GM23338 (cell line): ENCODE measurements at regions not wholly inside any gene's neighbourhood (a gene's known extent, or its start where the extent isn't known, plus 50 kb on each side); places are given as distances from the start of the nearest gene placed in this dataset.
A peak's percentile ranks its signal among the peaks of the same experiment; 100 is the strongest.

Source experiments
- ATAC-seq: fragments of 200-7000 bp; cut with Tn5 transposase; 3 replicates; pipeline ENCODE4 v1.9.1; 2020
- DNase-seq: peaks from one replicate; pipeline ENCODE4 v3.0.0-alpha.2; 2015; ENCODE audit warnings: low spot score
- H2AFZ ChIP-seq: fragments of 200-600 bp; sonication (generic); 2 replicates; pipeline ENCODE4 v1.8.0; 2016; ENCODE audit warnings: antibody characterized with exemption, mild to moderate bottlenecking, moderate library complexity
- H3F3A ChIP-seq: fragments of 200-600 bp; sonication (generic); replicated peaks from 2 replicates; pipeline ENCODE4 v1.8.0; 2017; ENCODE audit warnings: antibody characterized with exemption, mixed run types, low read depth
- H3K27ac ChIP-seq: fragments of 200-600 bp; sonication (generic); 2 replicates; pipeline ENCODE4 v1.6.1; 2016; ENCODE audit warnings: low read depth
- H3K27me3 ChIP-seq: fragments of 200-600 bp; sonication (generic); 2 replicates; pipeline ENCODE4 v1.8.0; 2016; ENCODE audit warnings: mild to moderate bottlenecking, mixed run types, moderate library complexity; ENCODE audit not compliant: insufficient read depth
- H3K36me3 ChIP-seq: fragments of 200-600 bp; sonication (generic); 2 replicates; pipeline ENCODE4 v1.8.0; 2016; ENCODE audit warnings: mild to moderate bottlenecking; ENCODE audit not compliant: insufficient read depth
- H3K4me1 ChIP-seq: fragments of 200-600 bp; sonication (generic); 2 replicates; pipeline ENCODE4 v1.8.0; 2016; ENCODE audit warnings: mild to moderate bottlenecking, moderate library complexity; ENCODE audit not compliant: insufficient read depth
- H3K4me2 ChIP-seq: fragments of 200-600 bp; sonication (generic); 2 replicates; pipeline ENCODE4 v1.7.1; 2017; ENCODE audit warnings: mixed run types
- H3K4me3 ChIP-seq: fragments of 200-600 bp; sonication (generic); 2 replicates; pipeline ENCODE4 v1.6.1; 2016; ENCODE audit warnings: mixed run types
- H3K79me2 ChIP-seq: fragments of 200-600 bp; sonication (generic); replicated peaks from 2 replicates; pipeline ENCODE4 v1.8.0; 2017; ENCODE audit warnings: mild to moderate bottlenecking; ENCODE audit not compliant: insufficient read depth
- H3K9me2 ChIP-seq: fragments of 200-600 bp; sonication (generic); 2 replicates; pipeline ENCODE4 v1.8.0; 2017; ENCODE audit not compliant: insufficient read depth
- H4K20me1 ChIP-seq: fragments of 200-600 bp; sonication (generic); replicated peaks from 2 replicates; pipeline ENCODE4 v1.8.0; 2017; ENCODE audit warnings: mild to moderate bottlenecking; ENCODE audit not compliant: insufficient read depth
- H3K27ac Mint-ChIP-seq: 2 replicates; pipeline ENCODE4 v1.8.0; 2020; ENCODE audit warnings: inconsistent platforms, mild to moderate bottlenecking, moderate library complexity, mixed read lengths
- H3K27me3 Mint-ChIP-seq: 3 replicates; pipeline ENCODE4 v1.8.0; 2022; ENCODE audit warnings: low read depth, mild to moderate bottlenecking, moderate library complexity, mixed read lengths, inconsistent platforms; ENCODE audit not compliant: insufficient read depth, poor library complexity
- H3K36me3 Mint-ChIP-seq: 3 replicates; pipeline ENCODE4 v1.8.0; 2021; ENCODE audit warnings: low read depth, mild to moderate bottlenecking, inconsistent platforms, moderate library complexity, mixed read lengths
- H3K4me1 Mint-ChIP-seq: 3 replicates; pipeline ENCODE4 v1.8.0; 2020; ENCODE audit warnings: mild to moderate bottlenecking, inconsistent platforms, mixed read lengths
- H3K4me3 Mint-ChIP-seq: 3 replicates; pipeline ENCODE4 v1.8.0; 2021; ENCODE audit warnings: moderate library complexity, mild to moderate bottlenecking, inconsistent platforms, mixed read lengths
- H3K9me3 Mint-ChIP-seq: 3 replicates; pipeline ENCODE4 v1.8.0; 2020; ENCODE audit warnings: moderate library complexity, mild to moderate bottlenecking, inconsistent platforms, mixed read lengths
- ETS1 ChIP-seq: IDR thresholded peaks from 2 replicates; pipeline ENCODE4 v1.6.1; 2016; ENCODE audit warnings: antibody characterized with exemption
- EZH2 ChIP-seq: fragments of 200-600 bp; sonication (generic); IDR thresholded peaks from one replicate; pipeline ENCODE4 v1.8.0; 2017; ENCODE audit warnings: antibody characterized with exemption, mild to moderate bottlenecking, low read depth; ENCODE audit not compliant: unreplicated experiment
- NANOG ChIP-seq: IDR thresholded peaks from 2 replicates; pipeline ENCODE4 v1.6.1; 2016; ENCODE audit warnings: antibody characterized with exemption, borderline replicate concordance
- REST ChIP-seq: IDR thresholded peaks from one replicate; pipeline ENCODE4 v1.6.1; 2018; ENCODE audit warnings: antibody characterized with exemption; ENCODE audit not compliant: unreplicated experiment
- ZNF114 ChIP-seq: fragments of 250-450 bp; sonication (Bioruptor Pico); IDR thresholded peaks from 2 replicates; pipeline ENCODE4 v1.5.0; 2020; ENCODE audit warnings: mild to moderate bottlenecking, moderate library complexity
- ZNF331 ChIP-seq: fragments of 250-450 bp; sonication (Bioruptor Pico); IDR thresholded peaks from 2 replicates; pipeline ENCODE4 v1.5.0; 2020; ENCODE audit warnings: low read depth, mild to moderate bottlenecking, moderate library complexity
- TF ChIP-seq, protein P1 (sequence below): fragments of 250-450 bp; sonication (Bioruptor Pico); IDR thresholded peaks from 2 replicates; pipeline ENCODE4 v1.5.0; 2020; ENCODE audit warnings: mild to moderate bottlenecking, moderate library complexity

DNA sequence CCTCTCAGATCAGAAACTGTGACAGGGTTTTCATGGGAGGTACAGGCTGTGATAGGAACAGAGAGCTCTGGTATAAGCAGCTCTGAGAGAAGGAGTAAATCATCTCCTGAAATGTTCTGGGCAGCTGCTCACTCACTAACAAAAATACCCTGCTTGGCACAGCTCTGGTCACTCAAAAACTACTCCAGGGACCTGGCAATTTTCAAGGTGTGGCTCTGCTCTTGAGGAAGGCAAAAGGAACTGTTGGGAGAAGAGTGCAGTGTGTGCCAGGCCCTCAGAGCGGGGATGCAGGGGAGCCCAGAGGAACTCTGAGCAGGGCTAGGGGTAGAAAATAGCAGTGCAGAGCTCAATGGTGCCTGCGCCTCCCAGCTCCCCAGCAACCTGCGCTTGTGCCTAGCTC is 180.5 kb upstream of the ZBED5 start:
- H3F3A ChIP-seq, result no peaks in the 10 kb centered on the region
- Mint-ChIP-seq H3K27me3 (no peaks in the 10 kb centered on the region), H3K27ac (no peak overlapping the region), H3K9me3 (no peaks in the 10 kb centered on the region; the same call in 2 of the 3 replicates), H3K36me3 (no peaks in the 10 kb centered on the region), H3K4me1 (peaks cover 4% of the 10 kb centered on the region; the same call in 1 of the 3 replicates), H3K4me3 (no peak overlapping the region)
- no peak overlapping the region for H3K4me2 ChIP-seq
- no peaks in the 10 kb centered on the region for H3K27me3 ChIP-seq
- no peaks in the 10 kb centered on the region for H3K4me1 ChIP-seq
- no peak overlapping the region for H3K27ac ChIP-seq
- DNase-seq (no peak), ATAC-seq (peak; percentile 32; the same call in 1 of the 3 replicates)
- H3K36me3 ChIP-seq, result no peaks in the 10 kb centered on the region
- H3K4me3 ChIP-seq, result no peak overlapping the region
- TF ChIP-seq, protein P1, sequence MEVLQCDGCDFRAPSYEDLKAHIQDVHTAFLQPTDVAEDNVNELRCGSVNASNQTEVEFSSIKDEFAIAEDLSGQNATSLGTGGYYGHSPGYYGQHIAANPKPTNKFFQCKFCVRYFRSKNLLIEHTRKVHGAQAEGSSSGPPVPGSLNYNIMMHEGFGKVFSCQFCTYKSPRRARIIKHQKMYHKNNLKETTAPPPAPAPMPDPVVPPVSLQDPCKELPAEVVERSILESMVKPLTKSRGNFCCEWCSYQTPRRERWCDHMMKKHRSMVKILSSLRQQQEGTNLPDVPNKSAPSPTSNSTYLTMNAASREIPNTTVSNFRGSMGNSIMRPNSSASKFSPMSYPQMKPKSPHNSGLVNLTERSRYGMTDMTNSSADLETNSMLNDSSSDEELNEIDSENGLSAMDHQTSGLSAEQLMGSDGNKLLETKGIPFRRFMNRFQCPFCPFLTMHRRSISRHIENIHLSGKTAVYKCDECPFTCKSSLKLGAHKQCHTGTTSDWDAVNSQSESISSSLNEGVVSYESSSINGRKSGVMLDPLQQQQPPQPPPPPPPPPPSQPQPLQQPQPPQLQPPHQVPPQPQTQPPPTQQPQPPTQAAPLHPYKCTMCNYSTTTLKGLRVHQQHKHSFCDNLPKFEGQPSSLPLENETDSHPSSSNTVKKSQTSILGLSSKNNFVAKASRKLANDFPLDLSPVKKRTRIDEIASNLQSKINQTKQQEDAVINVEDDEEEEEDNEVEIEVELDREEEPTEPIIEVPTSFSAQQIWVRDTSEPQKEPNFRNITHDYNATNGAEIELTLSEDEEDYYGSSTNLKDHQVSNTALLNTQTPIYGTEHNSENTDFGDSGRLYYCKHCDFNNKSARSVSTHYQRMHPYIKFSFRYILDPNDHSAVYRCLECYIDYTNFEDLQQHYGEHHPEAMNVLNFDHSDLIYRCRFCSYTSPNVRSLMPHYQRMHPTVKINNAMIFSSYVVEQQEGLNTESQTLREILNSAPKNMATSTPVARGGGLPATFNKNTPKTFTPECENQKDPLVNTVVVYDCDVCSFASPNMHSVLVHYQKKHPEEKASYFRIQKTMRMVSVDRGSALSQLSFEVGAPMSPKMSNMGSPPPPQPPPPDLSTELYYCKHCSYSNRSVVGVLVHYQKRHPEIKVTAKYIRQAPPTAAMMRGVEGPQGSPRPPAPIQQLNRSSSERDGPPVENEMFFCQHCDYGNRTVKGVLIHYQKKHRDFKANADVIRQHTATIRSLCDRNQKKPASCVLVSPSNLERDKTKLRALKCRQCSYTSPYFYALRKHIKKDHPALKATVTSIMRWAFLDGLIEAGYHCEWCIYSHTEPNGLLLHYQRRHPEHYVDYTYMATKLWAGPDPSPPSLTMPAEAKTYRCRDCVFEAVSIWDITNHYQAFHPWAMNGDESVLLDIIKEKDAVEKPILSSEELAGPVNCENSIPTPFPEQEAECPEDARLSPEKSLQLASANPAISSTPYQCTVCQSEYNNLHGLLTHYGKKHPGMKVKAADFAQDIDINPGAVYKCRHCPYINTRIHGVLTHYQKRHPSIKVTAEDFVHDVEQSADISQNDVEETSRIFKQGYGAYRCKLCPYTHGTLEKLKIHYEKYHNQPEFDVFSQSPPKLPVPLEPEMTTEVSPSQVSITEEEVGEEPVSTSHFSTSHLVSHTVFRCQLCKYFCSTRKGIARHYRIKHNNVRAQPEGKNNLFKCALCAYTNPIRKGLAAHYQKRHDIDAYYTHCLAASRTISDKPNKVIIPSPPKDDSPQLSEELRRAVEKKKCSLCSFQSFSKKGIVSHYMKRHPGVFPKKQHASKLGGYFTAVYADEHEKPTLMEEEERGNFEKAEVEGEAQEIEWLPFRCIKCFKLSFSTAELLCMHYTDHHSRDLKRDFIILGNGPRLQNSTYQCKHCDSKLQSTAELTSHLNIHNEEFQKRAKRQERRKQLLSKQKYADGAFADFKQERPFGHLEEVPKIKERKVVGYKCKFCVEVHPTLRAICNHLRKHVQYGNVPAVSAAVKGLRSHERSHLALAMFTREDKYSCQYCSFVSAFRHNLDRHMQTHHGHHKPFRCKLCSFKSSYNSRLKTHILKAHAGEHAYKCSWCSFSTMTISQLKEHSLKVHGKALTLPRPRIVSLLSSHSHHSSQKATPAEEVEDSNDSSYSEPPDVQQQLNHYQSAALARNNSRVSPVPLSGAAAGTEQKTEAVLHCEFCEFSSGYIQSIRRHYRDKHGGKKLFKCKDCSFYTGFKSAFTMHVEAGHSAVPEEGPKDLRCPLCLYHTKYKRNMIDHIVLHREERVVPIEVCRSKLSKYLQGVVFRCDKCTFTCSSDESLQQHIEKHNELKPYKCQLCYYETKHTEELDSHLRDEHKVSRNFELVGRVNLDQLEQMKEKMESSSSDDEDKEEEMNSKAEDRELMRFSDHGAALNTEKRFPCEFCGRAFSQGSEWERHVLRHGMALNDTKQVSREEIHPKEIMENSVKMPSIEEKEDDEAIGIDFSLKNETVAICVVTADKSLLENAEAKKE (CRISPR knock-in tag), result no peak
- TF ChIP-seq REST, result no peak
- TF ChIP-seq ETS1, result no peak
- no peak for TF ChIP-seq NANOG
- TF ChIP-seq EZH2, result no peak
- TF ChIP-seq ZNF114, result no peak
- no peak for TF ChIP-seq ZNF331
- no peaks in the 10 kb centered on the region for H3K9me2 ChIP-seq
- H3K79me2 ChIP-seq, result no peaks in the 10 kb centered on the region
- H4K20me1 ChIP-seq, result no peaks in the 10 kb centered on the region
- no peak overlapping the region for H2AFZ ChIP-seq
